DMS 273 treated with DMSO at 0.1 percent for 48 hours (cell line): ENCODE measurements at regions not wholly inside any gene's neighbourhood (a gene's known extent, or its start where the extent isn't known, plus 50 kb on each side); places are given as distances from the start of the nearest gene placed in this dataset.

ENCODE experiments used
- DNase-seq: peaks from one replicate; lab custom pipeline; 2025; lab: John Stamatoyannopoulos, UW

GRCh38 chr17:27391427-27391826 is 64.8 kb upstream of the KSR1 start:
- DNase-seq: no peak

- no peak for DNase-seq
These were observed 60.2 kb upstream of the KSR1 start for GRCh38 chr17:27396045-27396444.

GRCh38 chr17:27396941-27397340 is 59.3 kb upstream of the KSR1 start:
- no peak for DNase-seq

- no peak for DNase-seq
These were observed 57.6 kb upstream of the KSR1 start for GRCh38 chr17:27398691-27399090.

GRCh38 chr17:27400991-27401390 is 55.3 kb upstream of the KSR1 start:
- DNase-seq: no peak

- DNase-seq: no peak
These were observed 53.3 kb upstream of the KSR1 start for GRCh38 chr17:27402943-27403342.

- no peak for DNase-seq
These were observed 52.7 kb upstream of the KSR1 start for GRCh38 chr17:27403480-27404005.

- no peak for DNase-seq
These were observed 51.6 kb upstream of the KSR1 start for GRCh38 chr17:27404676-27405075.
